Retina (tissue), 1 donor: ENCODE measurements at regions not wholly inside any gene's neighbourhood (a gene's known extent, or its start where the extent isn't known, plus 50 kb on each side); places are given as distances from the start of the nearest gene placed in this dataset.
A peak's percentile ranks its signal among the peaks of the same experiment; 100 is the strongest.

Experiments used
- DNase-seq: peaks from one replicate; pipeline ENCODE4 v3.0.0-alpha.2; 2016

DNA sequence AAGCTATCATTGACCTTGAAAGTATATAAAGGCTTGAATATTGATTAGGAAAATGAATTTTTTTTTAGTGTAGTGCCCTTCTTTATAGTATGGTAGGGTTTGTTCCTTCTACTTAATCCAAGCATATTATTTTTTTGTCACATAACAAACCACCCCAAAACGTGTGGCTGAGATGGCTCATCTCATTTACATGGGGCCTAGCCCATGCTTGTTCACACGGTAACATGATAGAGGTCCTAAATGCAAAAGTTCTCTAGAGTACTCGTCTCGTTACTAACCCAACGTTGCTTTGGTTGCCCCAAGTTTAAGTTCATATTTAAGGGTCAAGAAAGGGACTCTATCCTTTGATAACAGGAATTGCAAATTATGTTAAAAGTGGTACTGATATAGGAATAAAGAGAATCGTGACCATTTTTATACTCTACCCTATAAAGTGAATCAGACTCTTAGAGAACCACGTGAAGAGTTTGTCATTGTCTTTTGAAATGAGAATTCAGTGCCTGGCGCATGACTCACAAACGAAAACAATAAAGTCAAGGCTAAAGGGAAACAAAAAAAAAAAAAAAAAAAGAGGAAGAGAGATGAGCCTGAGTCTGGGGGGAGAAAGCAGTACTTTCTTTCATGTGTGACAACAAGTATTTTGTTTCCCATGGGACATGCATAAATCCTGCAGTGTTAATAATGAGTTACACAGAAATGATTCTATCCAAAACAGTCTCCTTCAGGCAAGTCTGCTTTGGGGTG lies 402.8 kb upstream of the NWD2 start:
- no peak for DNase-seq

DNA sequence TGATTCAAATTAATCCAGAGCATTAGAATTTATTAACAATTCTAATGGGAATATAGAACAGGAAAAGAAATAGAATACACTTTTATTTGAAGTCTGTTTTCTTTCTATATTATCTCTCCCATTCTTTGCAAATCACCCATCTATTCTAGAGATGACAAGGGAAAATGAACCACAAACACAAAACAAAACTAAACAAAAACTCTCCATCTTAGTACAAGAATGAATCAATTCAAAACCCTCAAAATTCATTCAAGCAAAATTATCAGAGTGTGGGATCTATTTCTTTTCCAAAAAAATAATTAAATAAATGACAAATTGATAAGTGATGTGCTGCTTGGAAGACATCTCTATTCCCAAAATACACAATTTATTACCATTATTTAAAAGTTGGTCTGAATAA lies 400.1 kb upstream of the NWD2 start:
- DNase-seq, result no peak

DNA sequence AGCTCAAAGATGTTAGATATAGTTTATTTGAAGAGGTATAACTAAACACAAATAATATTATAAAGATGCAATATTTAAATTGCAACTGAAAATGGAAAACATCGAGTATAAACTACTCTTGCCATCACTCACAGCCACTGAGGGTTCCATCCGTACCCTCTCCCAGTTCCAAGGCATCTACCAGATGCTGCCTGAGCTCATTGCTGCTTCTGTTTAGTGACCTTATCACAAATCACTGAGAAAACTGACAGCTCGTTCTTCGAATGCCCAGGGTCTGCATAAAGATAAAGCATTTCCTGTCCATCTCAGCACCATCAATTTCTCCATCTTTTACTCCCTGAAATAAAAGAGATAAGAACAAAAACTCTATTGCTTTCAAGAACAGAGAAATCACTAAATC lies 391.7 kb upstream of the NWD2 start:
- no peak for DNase-seq

DNA sequence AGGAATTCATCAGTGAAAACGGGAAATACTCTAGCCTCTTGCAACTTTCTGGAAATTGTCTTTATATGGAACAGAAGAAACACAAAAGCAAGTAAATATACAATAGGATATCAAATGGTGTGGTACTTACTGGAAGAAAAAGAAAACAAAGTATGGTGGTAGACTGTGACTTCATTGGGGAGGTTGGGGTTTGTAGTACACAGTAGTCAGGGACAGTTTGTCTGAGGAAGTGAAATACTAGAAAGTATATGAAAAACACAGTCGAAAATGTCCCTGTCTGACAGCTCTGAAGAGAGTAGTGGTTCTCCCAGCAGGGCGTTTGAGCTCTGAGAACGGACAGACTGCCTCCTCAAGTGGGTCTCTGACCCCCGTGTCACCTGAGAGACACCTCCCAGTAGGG lies 390.0 kb upstream of the NWD2 start:
- DNase-seq, result no peak

DNA sequence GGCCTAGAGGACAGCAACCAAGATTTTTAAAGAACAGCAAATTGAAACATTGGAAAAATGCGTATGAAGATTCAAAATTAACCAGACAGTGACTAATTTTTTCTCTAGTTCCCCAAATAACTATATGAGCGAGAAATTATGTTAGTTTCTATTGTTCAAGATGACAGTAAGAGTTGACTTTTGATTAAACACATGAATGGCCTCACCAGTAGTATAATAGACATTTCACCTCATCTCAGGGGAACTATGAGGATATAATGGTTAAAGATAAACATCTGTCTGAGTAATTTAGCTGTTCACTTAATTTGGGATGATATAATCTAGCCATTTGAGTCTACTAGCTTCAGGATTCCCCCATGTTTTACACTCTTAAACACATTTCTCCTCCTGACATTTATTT lies 380.9 kb upstream of the NWD2 start:
- DNase-seq, result no peak

DNA sequence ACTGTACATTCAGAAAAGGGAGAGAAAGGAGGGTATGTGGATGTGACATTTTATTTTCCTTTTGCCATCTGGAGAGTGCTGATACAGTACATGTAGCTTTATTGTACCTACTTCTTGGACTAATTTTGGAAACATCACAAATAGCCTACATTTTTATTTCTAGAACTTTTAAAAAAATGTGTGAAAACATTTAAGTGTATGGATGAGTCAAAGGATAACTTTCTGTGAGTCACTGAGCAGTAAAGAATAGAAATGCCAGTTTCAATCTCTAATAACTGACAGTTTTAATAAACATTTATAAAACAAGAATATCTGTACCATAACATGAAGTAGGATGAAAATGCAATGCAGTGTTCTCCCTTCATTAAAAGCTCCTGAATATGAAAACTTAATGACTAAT lies 374.4 kb upstream of the NWD2 start:
- no peak for DNase-seq

DNA sequence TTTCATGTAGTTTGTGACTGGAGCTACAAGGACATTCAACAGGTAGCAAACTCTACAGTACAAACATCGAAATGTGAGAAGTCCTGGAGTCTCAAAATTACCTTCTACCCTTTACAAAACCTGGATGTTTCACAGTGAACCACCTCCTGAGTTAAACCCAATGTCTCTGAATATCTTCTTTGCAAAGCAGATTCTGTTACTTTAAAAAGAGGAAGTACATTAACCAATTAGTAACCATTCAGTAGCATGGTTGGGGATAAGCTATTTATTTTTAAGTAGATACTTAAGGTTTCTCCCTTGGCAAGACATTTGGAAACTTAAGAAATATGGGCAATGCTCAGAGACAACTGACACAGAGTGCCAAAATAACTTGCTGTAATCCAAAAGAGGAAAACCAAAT lies 371.9 kb upstream of the NWD2 start:
- no peak for DNase-seq

DNA sequence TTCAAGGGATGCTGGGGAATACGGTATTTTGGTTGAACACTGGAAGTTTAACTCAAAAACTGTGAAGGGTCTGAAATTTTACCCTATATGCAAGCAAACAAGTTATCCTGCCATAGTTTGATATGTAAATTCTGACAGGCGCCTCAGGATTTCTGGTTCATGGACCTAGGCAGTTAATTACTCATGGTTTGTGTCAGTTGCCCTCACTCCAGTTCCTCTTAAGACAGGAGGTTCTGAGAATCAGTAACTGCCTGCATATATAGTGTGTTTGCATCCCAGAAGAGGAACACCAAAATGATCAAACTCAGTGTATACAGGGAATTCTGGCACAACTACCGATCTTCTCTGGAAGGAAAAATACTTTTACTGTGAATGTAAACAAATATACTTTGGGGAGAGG lies 360.4 kb upstream of the NWD2 start:
- DNase-seq, result no peak

DNA sequence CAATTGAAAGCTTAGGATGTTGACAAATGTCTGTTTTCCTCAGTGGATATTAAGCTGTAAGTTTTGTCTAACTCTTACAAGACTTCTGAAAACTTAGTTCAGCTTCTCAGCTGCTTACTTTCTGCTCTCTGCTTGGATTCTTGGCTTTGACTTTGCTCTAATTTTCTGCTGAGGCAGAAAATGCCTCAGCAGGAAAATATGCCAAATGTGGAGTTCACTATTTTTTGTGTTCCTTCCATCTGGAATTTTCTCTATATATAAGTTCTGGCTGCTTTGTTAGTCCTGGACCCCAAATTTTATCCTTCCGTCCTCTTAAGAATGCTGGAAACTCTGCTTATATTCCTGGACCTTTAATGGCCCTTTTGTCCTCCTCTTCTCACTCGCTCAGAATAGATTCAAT lies 352.6 kb upstream of the NWD2 start:
- DNase-seq, result no peak

DNA sequence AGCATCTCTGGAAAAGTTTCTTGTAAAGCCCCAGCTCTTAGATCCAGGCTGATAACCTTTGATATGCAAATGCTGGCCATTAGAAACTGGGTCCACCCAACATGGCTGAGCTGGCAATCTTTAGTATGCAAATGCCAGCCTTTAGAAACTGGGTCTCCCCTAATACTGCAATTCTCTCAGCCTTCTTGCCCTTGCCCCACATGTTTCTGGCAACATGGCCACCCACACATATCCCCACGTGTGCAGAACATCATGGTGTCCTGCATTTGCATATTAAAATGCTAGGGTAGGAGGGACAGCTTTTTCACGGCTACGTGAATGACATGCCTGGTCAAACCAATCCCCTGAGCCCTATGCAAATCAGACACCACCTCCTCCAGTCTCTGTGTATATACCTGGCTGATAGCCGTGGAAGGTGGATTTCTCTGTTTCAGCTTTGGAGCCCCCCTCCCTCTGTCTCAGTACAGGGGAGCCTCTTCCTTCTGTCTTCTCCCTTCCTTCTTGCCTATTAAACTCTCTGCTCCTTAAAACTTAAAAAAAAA lies 344.0 kb upstream of the NWD2 start:
- no peak for DNase-seq

DNA sequence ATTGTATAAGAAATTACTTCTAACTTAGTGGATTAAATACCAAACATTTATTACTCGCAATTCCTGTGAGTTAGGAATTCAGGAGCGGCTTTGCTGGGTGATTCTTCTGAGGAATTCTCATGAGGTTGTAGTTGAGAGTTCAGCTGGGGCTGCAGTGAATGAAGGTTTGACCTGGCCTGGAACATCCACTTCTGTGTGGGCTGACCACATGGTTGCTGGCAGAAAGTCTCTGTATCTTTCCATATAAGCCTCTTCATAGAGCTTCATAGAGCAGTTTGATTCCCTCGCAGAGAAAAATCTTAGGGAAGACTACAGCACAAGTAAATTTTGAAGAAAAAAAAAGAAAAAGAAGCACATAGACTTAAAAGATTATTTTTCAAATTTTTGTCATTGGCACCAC lies 339.7 kb upstream of the NWD2 start:
- no peak for DNase-seq

DNA sequence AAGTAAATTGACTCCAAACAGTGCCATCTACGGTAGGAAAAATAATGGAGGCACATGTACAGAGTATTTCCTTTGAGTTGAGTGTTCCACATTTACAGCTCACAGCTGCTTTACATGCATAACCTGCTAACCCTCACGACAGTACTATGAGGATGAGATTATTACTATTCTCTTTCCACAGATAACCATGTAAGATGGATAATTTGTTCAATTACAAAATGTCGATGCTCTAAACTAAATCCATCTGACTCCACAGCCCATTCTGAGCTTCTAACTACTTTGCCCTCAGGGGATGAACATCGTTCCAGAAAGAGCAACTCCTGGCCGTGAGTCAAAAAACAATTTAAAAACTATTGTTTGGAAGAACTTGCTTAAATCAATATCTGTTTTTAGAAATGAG lies 330.4 kb upstream of the NWD2 start:
- no peak for DNase-seq

DNA sequence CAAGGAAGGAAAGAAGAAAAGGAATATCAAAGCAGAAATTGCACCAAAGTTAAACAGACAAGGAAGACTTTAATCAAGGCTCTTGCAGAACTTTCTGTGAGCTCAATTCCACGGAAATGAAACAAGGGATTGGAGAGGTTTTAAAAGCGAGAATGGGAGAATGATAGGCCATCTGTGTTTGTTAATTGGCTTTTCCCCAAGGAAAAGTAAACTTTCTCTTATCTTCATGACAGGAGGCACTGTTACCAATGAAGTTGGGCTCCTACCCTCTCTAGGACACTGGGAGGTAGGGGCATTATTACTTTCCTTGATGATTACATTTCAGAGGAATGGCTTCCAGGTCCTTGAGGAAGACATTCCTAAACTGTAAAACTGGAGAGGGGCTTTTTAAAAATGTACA lies 328.8 kb upstream of the NWD2 start:
- DNase-seq, result no peak

DNA sequence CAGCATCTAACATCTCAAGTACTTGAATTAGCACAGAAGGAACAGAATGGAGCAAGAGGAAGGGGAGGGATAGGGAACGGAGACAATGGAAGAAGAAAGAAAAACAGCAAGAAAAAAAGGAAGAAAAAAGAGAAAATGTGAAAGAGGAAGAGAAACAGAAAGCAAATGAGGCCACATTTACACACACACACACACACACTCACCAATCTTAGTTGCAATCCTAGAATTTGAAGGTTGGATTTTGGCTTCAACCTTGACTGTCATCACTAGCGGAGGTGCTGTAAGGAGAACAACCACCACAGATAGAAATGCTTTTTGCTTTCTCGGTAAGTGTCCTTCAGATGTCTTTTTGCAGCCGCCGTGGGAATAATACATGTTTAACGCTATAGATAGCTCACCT lies 327.1 kb upstream of the NWD2 start:
- DNase-seq, result no peak

DNA sequence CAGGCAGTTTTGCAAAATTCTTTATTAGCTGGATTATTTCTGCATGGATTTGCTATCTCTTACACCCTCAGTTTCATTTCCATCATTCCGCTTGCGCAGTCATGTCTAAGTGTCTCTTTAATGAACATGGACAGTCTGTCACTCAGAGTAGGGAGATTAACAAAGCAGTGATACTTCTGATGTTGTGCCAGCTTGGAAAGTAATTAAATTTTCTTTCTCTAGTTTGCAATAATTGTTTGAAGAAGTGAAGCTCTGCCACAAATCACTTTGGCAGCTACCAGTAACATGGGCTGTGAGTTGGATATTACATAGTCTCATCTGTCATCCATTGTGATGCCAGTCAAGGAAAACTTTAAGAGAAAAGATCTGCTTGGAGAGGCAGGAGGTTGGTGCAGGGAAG lies 324.8 kb upstream of the NWD2 start:
- no peak for DNase-seq

DNA sequence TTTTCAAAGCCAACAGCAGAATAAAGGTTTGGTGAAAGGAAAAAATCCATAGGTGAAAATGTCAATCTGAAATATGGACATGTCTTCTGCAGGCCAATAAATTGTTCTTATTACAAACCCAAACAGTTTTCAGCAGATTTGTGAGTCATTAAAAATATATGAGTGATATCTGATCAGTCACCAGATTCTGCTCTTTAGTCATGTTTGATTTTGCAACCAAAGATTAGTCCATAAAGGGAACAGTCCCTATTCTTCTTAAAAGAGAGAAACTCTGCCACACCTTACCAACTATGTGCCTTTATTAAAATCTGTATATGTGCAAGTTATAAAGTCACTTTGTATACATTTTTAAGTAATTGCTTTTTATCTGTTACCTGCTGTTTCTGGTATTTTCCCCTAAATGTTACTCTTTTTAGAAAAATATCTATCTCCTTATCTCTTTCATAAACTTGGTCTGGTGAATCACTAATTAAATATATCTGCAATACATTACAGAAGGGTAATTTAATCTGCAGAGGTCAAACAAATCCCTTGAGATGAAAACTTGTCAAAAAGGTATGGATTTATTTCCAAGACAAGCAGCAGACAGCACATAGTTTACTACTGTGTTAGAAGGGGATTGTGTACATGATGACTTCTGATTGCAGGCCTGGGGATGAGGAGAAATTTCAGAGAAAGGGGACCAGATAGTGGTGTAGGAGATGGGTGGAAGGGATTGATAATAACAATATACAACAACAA lies 322.9 kb upstream of the NWD2 start:
- no peak for DNase-seq

DNA sequence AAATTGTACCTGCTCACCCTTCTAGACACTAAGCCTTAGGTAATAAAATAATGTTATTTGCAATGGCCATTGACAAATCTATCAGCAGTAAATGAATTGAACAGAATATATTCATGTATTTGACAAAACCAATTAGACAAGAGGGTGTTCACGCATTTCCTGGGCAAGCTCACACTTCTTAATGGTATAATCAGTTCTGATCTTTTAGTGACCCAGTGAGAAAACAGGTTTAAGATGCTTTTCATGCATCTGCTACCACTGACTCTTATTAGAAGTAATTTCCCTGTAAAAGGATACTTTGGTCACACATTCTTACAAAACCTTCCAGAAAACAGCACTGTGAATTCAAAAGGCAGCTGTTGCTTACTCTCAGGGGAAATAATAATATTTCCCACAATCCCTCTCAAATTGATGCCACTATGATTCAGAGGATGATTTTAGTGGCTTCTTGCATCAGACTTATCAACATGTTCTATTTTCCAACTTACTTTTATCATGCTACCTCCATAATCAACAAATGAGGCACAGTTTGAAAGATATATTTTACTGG lies 313.9 kb upstream of the NWD2 start:
- DNase-seq, result no peak

DNA sequence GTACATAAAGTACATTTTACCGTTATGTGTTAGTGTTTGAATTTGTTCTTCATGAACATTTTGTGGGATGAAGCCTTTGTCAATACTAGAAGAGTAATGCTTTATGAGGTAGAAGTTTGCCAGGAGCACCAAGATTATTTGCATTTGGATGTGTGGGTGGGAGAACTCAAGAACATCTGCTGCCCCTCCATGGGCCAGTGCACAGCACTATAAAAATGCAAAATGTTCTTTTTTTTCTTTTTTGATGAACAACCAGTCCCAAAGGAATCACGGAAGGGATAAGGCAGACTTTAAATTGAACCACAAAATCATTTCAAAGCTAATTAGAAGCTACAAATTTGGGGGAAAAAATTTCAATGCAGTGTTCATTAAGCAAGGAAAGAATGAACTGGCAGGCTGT lies 300.3 kb upstream of the NWD2 start:
- DNase-seq, result no peak

DNA sequence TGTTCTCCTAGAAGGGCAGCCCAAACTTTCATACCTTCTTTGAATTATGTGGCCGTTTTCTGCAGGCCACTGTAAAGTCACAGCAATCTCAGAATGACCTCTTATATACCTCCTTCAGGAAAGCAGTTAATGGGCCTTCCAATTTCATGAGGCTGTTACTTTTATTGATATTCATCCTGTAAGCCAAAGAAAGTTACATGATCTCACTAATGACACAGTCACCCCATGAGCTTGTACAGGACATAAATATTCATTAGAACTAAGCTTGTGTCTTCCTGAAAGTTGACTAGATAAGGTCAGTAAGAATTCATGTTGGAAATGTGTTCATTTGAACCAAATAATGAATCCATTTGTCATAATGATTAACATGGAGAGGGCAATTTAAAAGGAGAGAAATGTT lies 283.1 kb upstream of the NWD2 start:
- no peak for DNase-seq

DNA sequence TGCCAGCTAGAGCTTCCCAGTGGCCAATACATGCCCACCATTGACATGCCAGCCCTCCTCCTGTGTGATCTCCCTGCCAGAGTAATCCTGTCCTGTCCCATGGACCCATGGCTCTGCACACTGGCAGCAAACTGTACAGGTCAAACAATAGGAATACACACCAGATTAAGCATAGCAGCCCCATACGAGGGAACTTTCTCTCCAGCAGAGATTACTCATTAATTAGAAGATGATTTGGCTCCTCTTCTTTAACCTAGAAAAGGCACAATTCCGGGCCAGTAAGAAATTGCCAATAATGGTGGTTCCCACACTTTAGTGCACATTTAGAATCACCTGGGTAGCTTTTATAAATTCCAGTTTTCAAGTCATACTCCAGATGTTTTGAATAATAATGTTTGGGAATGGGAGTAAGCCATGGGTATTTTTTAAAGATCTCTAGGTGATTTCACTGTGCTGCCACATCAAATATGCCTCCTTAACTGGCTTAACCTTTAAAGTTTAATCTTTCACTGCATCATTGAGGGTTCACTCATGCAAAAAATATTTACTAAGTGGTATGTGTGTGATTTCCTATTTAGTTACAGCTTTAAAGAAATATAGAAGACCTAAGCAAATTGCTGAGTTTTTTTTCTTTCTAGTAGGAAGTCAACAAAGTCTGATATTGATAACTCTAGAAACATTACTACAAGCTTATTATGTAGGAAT lies 277.6 kb upstream of the NWD2 start:
- DNase-seq, result no peak

DNA sequence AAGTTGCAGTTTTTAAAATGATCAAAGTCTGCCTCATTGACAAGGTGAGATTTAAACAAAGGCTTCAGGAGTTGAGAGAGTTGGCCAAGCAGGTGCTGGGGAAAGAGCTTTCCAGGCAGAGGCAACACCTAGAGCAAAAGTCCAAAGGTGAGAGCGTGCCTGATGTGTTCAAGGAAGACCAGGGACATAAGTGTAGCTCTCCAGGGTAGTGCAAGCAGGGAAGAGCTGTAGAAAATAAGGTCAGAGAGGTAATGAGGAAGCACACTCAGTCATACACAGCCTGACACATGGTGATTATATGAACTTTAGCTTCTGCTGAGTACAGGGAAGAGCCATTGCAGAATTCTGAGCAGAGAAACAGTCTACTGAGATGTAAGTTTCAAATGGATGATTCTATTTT lies 265.0 kb upstream of the NWD2 start:
- no peak for DNase-seq

DNA sequence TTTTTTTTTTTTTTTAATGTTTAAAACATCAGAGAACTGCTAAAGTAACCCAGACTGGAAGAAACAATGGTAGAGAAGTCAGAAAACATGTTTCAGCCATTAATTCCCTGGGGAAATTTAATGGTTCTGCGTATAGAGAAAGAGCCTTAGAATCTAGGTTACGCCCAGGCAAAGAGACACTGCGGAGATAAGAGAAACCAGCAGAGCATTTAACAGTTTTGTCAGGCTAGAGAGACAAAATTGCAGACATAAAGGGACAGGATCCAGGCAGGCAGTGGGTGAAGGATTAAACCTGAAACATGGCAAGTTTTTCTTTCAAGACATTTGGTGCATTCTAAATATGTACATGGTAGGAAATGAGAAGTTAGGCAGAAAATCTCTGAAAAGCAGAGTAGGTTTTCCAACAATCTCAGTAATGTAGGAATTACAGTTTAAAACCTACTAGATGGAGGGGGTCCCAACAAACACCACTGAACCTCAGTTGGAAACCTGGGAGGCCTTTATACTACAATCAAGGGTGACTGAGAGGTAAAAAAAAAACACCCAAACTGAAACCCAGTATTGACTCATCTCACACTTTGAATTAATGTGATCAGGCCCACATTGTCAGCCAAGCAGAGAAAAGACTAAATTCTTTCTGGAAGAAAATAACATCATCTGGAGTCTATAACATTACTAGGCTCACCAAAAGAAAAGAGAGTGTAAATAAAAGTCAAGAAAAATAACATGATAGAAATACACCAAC lies 254.2 kb upstream of the NWD2 start:
- peak; percentile 14 for DNase-seq

DNA sequence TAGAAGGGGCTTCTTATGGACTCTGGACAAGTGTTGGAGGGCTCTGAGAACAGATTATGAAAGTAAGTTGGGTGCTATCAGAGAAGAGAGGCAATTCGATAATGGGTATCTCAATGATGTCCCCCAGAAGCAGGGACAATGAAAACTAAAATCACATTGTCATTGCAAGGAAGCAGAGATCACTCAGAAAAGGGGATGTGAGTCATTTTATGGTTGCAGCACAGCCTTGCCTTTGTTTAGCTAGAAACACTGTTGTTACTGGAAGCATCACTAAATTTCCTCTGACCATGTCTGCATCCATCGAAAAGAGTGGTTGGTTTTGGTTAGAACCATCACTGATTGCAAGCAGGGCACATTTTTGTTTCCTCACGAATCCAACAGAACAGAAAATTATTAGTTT lies 246.8 kb upstream of the NWD2 start:
- DNase-seq, result no peak
